ENCODE measurements at regions not wholly inside any gene's neighbourhood (a gene's known extent, or its start where the extent isn't known, plus 50 kb on each side); places are given as distances from the start of the nearest gene placed in this dataset.

GRCh38 chr6:74070091-74070490 lies 374.1 kb downstream of the CD109 start (continued):
- no peak for TF ChIP-seq PURB (CRISPR knock-in tag; IDR thresholded peaks at IDR 0.05; ENCODE audit: low read depth)

- in situ Hi-C loops (cut with MboI) = no loop called here
- no peak overlapping the region for H3K4me3 ChIP-seq
- no peak overlapping the region for H2AFZ ChIP-seq (ENCODE audit: low read depth, low read length)
- H3K27ac ChIP-seq (ENCODE audit: extremely low read depth, low read depth, low read length) = no peak overlapping the region
- no peaks in the 10 kb centered on the region for H3K79me2 ChIP-seq (ENCODE audit: control insufficient read depth, insufficient read depth, low read length)
- no peak for ATAC-seq
- H3K4me1 ChIP-seq (replicated peaks in 1 of 2; ENCODE audit: control insufficient read depth in 2 of 2, insufficient read depth in 2 of 2, low read length in 2 of 2) = no peaks in the 10 kb centered on the region
- FAIRE-seq = no peak
- no peak overlapping the region for H3K4me2 ChIP-seq (ENCODE audit: insufficient read depth, low read length)
- H3K9me1 ChIP-seq (ENCODE audit: control insufficient read depth, insufficient read depth, low read length) = no peaks in the 10 kb centered on the region
- ChIA-PET POLR2A (no interaction called here), CTCF (ENCODE audit: low intra/inter-chr PET ratio) (no interaction called here)
- BruUV-seq (replicated peaks) = no TSS peak
- WGBS (ENCODE audit: insufficient coverage, low coverage, missing lambda C conversion rate) = 25% methylated on average over 4 of the region's 4 CpGs
- no peaks in the 10 kb centered on the region for H3K9me3 ChIP-seq (replicated peaks; ENCODE audit: control insufficient read depth, insufficient read depth, low read depth, low read length)
- no peak for DNase-seq (ENCODE audit: extremely low read depth in 1 of 4, low spot score in 3 of 4)
- intact Hi-C loops (cut with micrococcal nuclease) = no loop called here
- H3K27me3 ChIP-seq (ENCODE audit: control insufficient read depth in 2 of 2, insufficient read depth in 2 of 2, low read length in 2 of 2) = no peaks in the 10 kb centered on the region
- no peak overlapping the region for H3K9ac ChIP-seq (ENCODE audit: insufficient read depth in 1 of 2, low read depth in 2 of 2, low read length in 2 of 2)
- no peaks in the 10 kb centered on the region for H4K20me1 ChIP-seq (replicated peaks; ENCODE audit: control insufficient read depth, insufficient read depth, low read length)
- H3K36me3 ChIP-seq (ENCODE audit: control insufficient read depth, insufficient read depth, low read length) = no peaks in the 10 kb centered on the region
- TF ChIP-seq TGIF2 (CRISPR knock-in tag; IDR thresholded peaks at IDR 0.05) (no peak), ZC3H4 (CRISPR knock-in tag; IDR thresholded peaks at IDR 0.05; ENCODE audit: borderline replicate concordance) (no peak), NR3C1 (CRISPR knock-in tag; IDR thresholded peaks at IDR 0.05) (no peak), ZNF780A (CRISPR knock-in tag; IDR thresholded peaks at IDR 0.05) (no peak), SAP30 (IDR thresholded peaks at IDR 0.05; ENCODE audit: borderline replicate concordance, insufficient read depth, low read depth, low read length, poor library complexity, severe bottlenecking) (no peak), STAG1 (CRISPR knock-in tag; IDR thresholded peaks at IDR 0.05; ENCODE audit: borderline replicate concordance) (no peak), GTF2A2 (tag; IDR thresholded peaks at IDR 0.05) (no peak), HNRNPK (IDR thresholded peaks at IDR 0.05; ENCODE audit: low read depth, low read length, poor library complexity, severe bottlenecking) (no peak), ELF4 (CRISPR knock-in tag; IDR thresholded peaks at IDR 0.05) (no peak), PBX2 (CRISPR knock-in tag; IDR thresholded peaks at IDR 0.05; ENCODE audit: low read depth) (no peak), PBX2 (tag; conservative IDR thresholded peaks at IDR 0.05; ENCODE audit: low read depth) (no peak), NR2C2 (CRISPR knock-in tag; IDR thresholded peaks at IDR 0.05) (no peak), NR2C2 (tag; IDR thresholded peaks at IDR 0.05) (no peak), ZNF184 (CRISPR knock-in tag; IDR thresholded peaks at IDR 0.05) (no peak), FIP1L1 (IDR thresholded peaks at IDR 0.05; ENCODE audit: low read depth, low read length, poor library complexity, severe bottlenecking) (no peak), SRSF7 (optimal IDR thresholded peaks at IDR 0.05; ENCODE audit: low read depth, low read length) (no peak)
- TF ChIP-seq, protein P1, sequence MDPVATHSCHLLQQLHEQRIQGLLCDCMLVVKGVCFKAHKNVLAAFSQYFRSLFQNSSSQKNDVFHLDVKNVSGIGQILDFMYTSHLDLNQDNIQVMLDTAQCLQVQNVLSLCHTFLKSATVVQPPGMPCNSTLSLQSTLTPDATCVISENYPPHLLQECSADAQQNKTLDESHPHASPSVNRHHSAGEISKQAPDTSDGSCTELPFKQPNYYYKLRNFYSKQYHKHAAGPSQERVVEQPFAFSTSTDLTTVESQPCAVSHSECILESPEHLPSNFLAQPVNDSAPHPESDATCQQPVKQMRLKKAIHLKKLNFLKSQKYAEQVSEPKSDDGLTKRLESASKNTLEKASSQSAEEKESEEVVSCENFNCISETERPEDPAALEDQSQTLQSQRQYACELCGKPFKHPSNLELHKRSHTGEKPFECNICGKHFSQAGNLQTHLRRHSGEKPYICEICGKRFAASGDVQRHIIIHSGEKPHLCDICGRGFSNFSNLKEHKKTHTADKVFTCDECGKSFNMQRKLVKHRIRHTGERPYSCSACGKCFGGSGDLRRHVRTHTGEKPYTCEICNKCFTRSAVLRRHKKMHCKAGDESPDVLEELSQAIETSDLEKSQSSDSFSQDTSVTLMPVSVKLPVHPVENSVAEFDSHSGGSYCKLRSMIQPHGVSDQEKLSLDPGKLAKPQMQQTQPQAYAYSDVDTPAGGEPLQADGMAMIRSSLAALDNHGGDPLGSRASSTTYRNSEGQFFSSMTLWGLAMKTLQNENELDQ (CRISPR knock-in tag; IDR thresholded peaks at IDR 0.05; ENCODE audit: borderline replicate concordance) = no peak
Observed at GRCh38 chr6:74069089-74069581, 373.1 kb downstream of the CD109 start.

All from K562 (cell line).